OCI-LY7 (cell line): ENCODE measurements at regions not wholly inside any gene's neighbourhood (a gene's known extent, or its start where the extent isn't known, plus 50 kb on each side); places are given as distances from the start of the nearest gene placed in this dataset.

Experiments used
- BruUV-seq: library from RNA; stranded (reverse); fragments of 400-500 nt; replicated peaks from 2 replicates; lab custom pipeline; 2021; lab: Mats Ljungman, UMichigan
- CTCF ChIA-PET: fragments of 300-600 bp; sonication (Branson Sonifier 250); formaldehyde crosslinking; loops from one replicate; lab custom pipeline; 2022; ENCODE audit warnings: antibody characterized with exemption; ENCODE audit not compliant: unreplicated experiment; lab: Charles Lee
- POLR2A ChIA-PET: fragments of 300-600 bp; sonication (Branson Sonifier 250); formaldehyde crosslinking; loops from one replicate; lab custom pipeline; 2022; ENCODE audit warnings: antibody characterized with exemption; lab: Charles Lee
- DNase-seq: peaks from one replicate; pipeline ENCODE4 v3.0.0-alpha.2; 2015; ENCODE audit warnings: low spot score
- H2AFZ ChIP-seq: fragments of 200-600 bp; sonication (generic), shearing (Covaris generic); 2 replicates; pipeline ENCODE4 v1.6.1; 2014; ENCODE audit warnings: mild to moderate bottlenecking, antibody characterized with exemption, low read length, moderate library complexity
- H3K27ac ChIP-seq: fragments of 200-600 bp; sonication (generic); 2 replicates; pipeline ENCODE4 v1.5.1; 2014; ENCODE audit warnings: mixed run types, low read depth, mild to moderate bottlenecking, moderate library complexity, low read length, inconsistent platforms; ENCODE audit not compliant: poor library complexity, severe bottlenecking
- H3K36me3 ChIP-seq: fragments of 200-600 bp; sonication (generic); 2 replicates; pipeline ENCODE4 v1.6.1; 2014; ENCODE audit warnings: mild to moderate bottlenecking, antibody characterized with exemption, low read length, moderate library complexity, mixed read lengths; ENCODE audit not compliant: insufficient read depth
- H3K4me1 ChIP-seq: fragments of 200-600 bp; sonication (generic); 2 replicates; pipeline ENCODE4 v1.5.1; 2014; ENCODE audit warnings: mild to moderate bottlenecking, low read length; ENCODE audit not compliant: insufficient read depth, poor library complexity, severe bottlenecking
- H3K4me2 ChIP-seq: fragments of 200-600 bp; sonication (generic); 2 replicates; pipeline ENCODE4 v1.6.1; 2014; ENCODE audit warnings: mild to moderate bottlenecking, low read length
- H3K4me3 ChIP-seq: fragments of 200-600 bp; sonication (generic); 2 replicates; pipeline ENCODE4 v1.5.1; 2014; ENCODE audit warnings: mild to moderate bottlenecking, low read depth, low read length; ENCODE audit not compliant: poor library complexity, severe bottlenecking
- H3K79me2 ChIP-seq: fragments of 200-600 bp; sonication (generic); 2 replicates; pipeline ENCODE4 v1.6.1; 2016; ENCODE audit warnings: low read depth, mild to moderate bottlenecking, low read length, moderate library complexity, mixed read lengths; ENCODE audit not compliant: insufficient read depth
- H3K9me2 ChIP-seq: fragments of 200-600 bp; sonication (generic); 2 replicates; pipeline ENCODE4 v1.6.1; 2016; ENCODE audit warnings: mild to moderate bottlenecking, low read length, mixed read lengths; ENCODE audit not compliant: insufficient read depth
- H3K9me3 ChIP-seq: fragments of 200-600 bp; sonication (generic); 2 replicates; pipeline ENCODE4 v1.6.1; 2014; ENCODE audit warnings: mild to moderate bottlenecking, mixed run types, low read length, mixed read lengths
- H4K20me1 ChIP-seq: fragments of 200-600 bp; sonication (generic); 2 replicates; pipeline ENCODE4 v1.6.1; 2014; ENCODE audit warnings: mild to moderate bottlenecking, antibody characterized with exemption, low read length, moderate library complexity, mixed read lengths; ENCODE audit not compliant: insufficient read depth
- EZH2phosphoT487 ChIP-seq: fragments of 200-600 bp; sonication (generic); IDR thresholded peaks from 2 replicates; pipeline ENCODE4 v1.6.1; 2018; ENCODE audit warnings: low read depth, borderline replicate concordance, mild to moderate bottlenecking, mixed run types, antibody characterized with exemption, low read length, moderate library complexity, mixed read lengths
- intact Hi-C: fragments of 100-400 bp; cut with micrococcal nuclease; formaldehyde crosslinking; loops from one replicate; pipeline ENCODE4 v1.10.0; 2022; ENCODE audit not compliant: unreplicated experiment
- TF ChIP-seq, protein P1 (sequence below): fragments of 200-600 bp; sonication (generic); conservative IDR thresholded peaks from 2 replicates; pipeline ENCODE4 v1.5.1; 2014; ENCODE audit warnings: mild to moderate bottlenecking, antibody characterized with exemption, low read length, moderate library complexity, mixed read lengths

GRCh38 chr21:24869862-24870261 lies 737.4 kb downstream of the MRPL39 start:
- intact Hi-C loops, result no loop called here
- no peaks in the 10 kb centered on the region for H3K79me2 ChIP-seq
- no peaks in the 10 kb centered on the region for H3K4me1 ChIP-seq
- no peak overlapping the region for H3K27ac ChIP-seq
- H3K9me2 ChIP-seq, result no peaks in the 10 kb centered on the region
- no TSS peak for BruUV-seq
- ChIA-PET POLR2A (interaction anchor here (0.6 kb wide), 1 partner anchor 25 kb away, joined by 3 read pairs; no protein-coding TSS in a partner anchor), CTCF (no interaction called here)
- H3K9me3 ChIP-seq, result peaks cover 4% of the 10 kb centered on the region; the same call in 1 of the 2 replicates
- no peak overlapping the region for H3K4me2 ChIP-seq
- no peak for TF ChIP-seq EZH2phosphoT487
- TF ChIP-seq, protein P1, sequence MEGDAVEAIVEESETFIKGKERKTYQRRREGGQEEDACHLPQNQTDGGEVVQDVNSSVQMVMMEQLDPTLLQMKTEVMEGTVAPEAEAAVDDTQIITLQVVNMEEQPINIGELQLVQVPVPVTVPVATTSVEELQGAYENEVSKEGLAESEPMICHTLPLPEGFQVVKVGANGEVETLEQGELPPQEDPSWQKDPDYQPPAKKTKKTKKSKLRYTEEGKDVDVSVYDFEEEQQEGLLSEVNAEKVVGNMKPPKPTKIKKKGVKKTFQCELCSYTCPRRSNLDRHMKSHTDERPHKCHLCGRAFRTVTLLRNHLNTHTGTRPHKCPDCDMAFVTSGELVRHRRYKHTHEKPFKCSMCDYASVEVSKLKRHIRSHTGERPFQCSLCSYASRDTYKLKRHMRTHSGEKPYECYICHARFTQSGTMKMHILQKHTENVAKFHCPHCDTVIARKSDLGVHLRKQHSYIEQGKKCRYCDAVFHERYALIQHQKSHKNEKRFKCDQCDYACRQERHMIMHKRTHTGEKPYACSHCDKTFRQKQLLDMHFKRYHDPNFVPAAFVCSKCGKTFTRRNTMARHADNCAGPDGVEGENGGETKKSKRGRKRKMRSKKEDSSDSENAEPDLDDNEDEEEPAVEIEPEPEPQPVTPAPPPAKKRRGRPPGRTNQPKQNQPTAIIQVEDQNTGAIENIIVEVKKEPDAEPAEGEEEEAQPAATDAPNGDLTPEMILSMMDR, result no peak
- no peaks in the 10 kb centered on the region for H3K36me3 ChIP-seq
- DNase-seq, result no peak
- H2AFZ ChIP-seq, result no peak overlapping the region
- H3K4me3 ChIP-seq, result no peak overlapping the region
- H4K20me1 ChIP-seq, result no peaks in the 10 kb centered on the region

- ChIA-PET CTCF (no interaction called here), POLR2A (no interaction called here)
- no peak overlapping the region for H3K4me3 ChIP-seq
- H3K9me2 ChIP-seq, result no peaks in the 10 kb centered on the region
- no peak for TF ChIP-seq EZH2phosphoT487
- TF ChIP-seq, protein P1, result no peak
- no peaks in the 10 kb centered on the region for H3K4me1 ChIP-seq
- peaks cover 8% of the 10 kb centered on the region; the same call in 1 of the 2 replicates for H3K9me3 ChIP-seq
- H3K79me2 ChIP-seq, result no peaks in the 10 kb centered on the region
- H4K20me1 ChIP-seq, result no peaks in the 10 kb centered on the region
- no TSS peak for BruUV-seq
- no peaks in the 10 kb centered on the region for H3K36me3 ChIP-seq
- intact Hi-C loops, result no loop called here
- H3K4me2 ChIP-seq, result no peak overlapping the region
- H3K27ac ChIP-seq, result no peak overlapping the region
- no peak for DNase-seq
- no peak overlapping the region for H2AFZ ChIP-seq
Observed at GRCh38 chr21:24868117-24868516, 739.2 kb downstream of the MRPL39 start.

- no peaks in the 10 kb centered on the region for H3K9me2 ChIP-seq
- TF ChIP-seq, protein P1, result no peak
- TF ChIP-seq EZH2phosphoT487, result no peak
- CTCF ChIA-PET, result no interaction called here
- H4K20me1 ChIP-seq, result no peaks in the 10 kb centered on the region
- no peak overlapping the region for H3K4me2 ChIP-seq
- no peaks in the 10 kb centered on the region for H3K36me3 ChIP-seq
- H3K4me1 ChIP-seq, result no peaks in the 10 kb centered on the region
- no peaks in the 10 kb centered on the region for H3K79me2 ChIP-seq
- H3K4me3 ChIP-seq, result no peak overlapping the region
- intact Hi-C loops, result no loop called here
- peaks cover 19% of the 10 kb centered on the region; the same call in 1 of the 2 replicates for H3K9me3 ChIP-seq
- no TSS peak for BruUV-seq
- no peak for DNase-seq
- no peak overlapping the region for H2AFZ ChIP-seq
- no peak overlapping the region for H3K27ac ChIP-seq
- POLR2A ChIA-PET, result no interaction called here
Observed at GRCh38 chr21:24861471-24861870, 745.8 kb downstream of the MRPL39 start.
